ENCODE measurements at regions not wholly inside any gene's neighbourhood (a gene's known extent, or its start where the extent isn't known, plus 50 kb on each side); places are given as distances from the start of the nearest gene placed in this dataset.

- H3K4me1 Mint-ChIP-seq = peaks cover 2% of the 10 kb centered on the region
- H3K27ac Mint-ChIP-seq = no peak overlapping the region
- no peaks in the 10 kb centered on the region for H3K9me3 ChIP-seq (ENCODE audit: control insufficient read depth, low read length, poor library complexity, severe bottlenecking)
- DNase-seq (no peak), ATAC-seq (no peak)
- H3K4me3 Mint-ChIP-seq = no peak overlapping the region
- H3K27me3 Mint-ChIP-seq = peaks cover 13% of the 10 kb centered on the region
- H3K36me3 Mint-ChIP-seq (ENCODE audit: low read depth) = no peaks in the 10 kb centered on the region
These were observed 88.6 kb upstream of the MBNL2 start for GRCh38 chr13:97133554-97133953.

GRCh38 chr13:97133955-97134354 is 88.2 kb upstream of the MBNL2 start:
- Mint-ChIP-seq H3K4me3 (no peak overlapping the region), H3K4me1 (peaks cover 2% of the 10 kb centered on the region), H3K36me3 (ENCODE audit: low read depth) (no peaks in the 10 kb centered on the region), H3K27me3 (peaks cover 15% of the 10 kb centered on the region), H3K27ac (no peak overlapping the region)
- no peak for ATAC-seq
- DNase-seq = no peak
- no peaks in the 10 kb centered on the region for H3K9me3 ChIP-seq (ENCODE audit: control insufficient read depth, low read length, poor library complexity, severe bottlenecking)

- no peak for ATAC-seq
- no peaks in the 10 kb centered on the region for H3K9me3 ChIP-seq (ENCODE audit: control insufficient read depth, low read length, poor library complexity, severe bottlenecking)
- no peak for DNase-seq
- H3K27ac Mint-ChIP-seq = no peak overlapping the region
- peaks cover 10% of the 10 kb centered on the region for H3K27me3 Mint-ChIP-seq
- peaks cover 2% of the 10 kb centered on the region for H3K4me1 Mint-ChIP-seq
- H3K4me3 Mint-ChIP-seq = no peak overlapping the region
- H3K36me3 Mint-ChIP-seq (ENCODE audit: low read depth) = no peaks in the 10 kb centered on the region
These were observed 87.6 kb upstream of the MBNL2 start for GRCh38 chr13:97134364-97135095.

GRCh38 chr13:97135883-97136282 is 86.2 kb upstream of the MBNL2 start:
- Mint-ChIP-seq H3K4me1 (peaks cover 2% of the 10 kb centered on the region), H3K36me3 (ENCODE audit: low read depth) (no peaks in the 10 kb centered on the region), H3K27ac (no peak overlapping the region), H3K4me3 (no peak overlapping the region), H3K27me3 (peaks cover 15% of the 10 kb centered on the region)
- H3K9me3 ChIP-seq (ENCODE audit: control insufficient read depth, low read length, poor library complexity, severe bottlenecking) = no peaks in the 10 kb centered on the region
- no peak for ATAC-seq
- no peak for DNase-seq

GRCh38 chr13:97136418-97136817 is 85.7 kb upstream of the MBNL2 start:
- ATAC-seq = no peak
- Mint-ChIP-seq H3K4me1 (peaks cover 3% of the 10 kb centered on the region), H3K27ac (no peak overlapping the region), H3K4me3 (no peak overlapping the region), H3K27me3 (peaks cover 20% of the 10 kb centered on the region), H3K36me3 (ENCODE audit: low read depth) (no peaks in the 10 kb centered on the region)
- DNase-seq = no peak
- H3K9me3 ChIP-seq (ENCODE audit: control insufficient read depth, low read length, poor library complexity, severe bottlenecking) = no peaks in the 10 kb centered on the region

- no peak for ATAC-seq
- H3K27ac Mint-ChIP-seq = no peak overlapping the region
- no peaks in the 10 kb centered on the region for H3K9me3 ChIP-seq (ENCODE audit: control insufficient read depth, low read length, poor library complexity, severe bottlenecking)
- H3K36me3 Mint-ChIP-seq (ENCODE audit: low read depth) = no peaks in the 10 kb centered on the region
- peaks cover 12% of the 10 kb centered on the region for H3K4me1 Mint-ChIP-seq
- H3K27me3 Mint-ChIP-seq = peaks cover 32% of the 10 kb centered on the region
- no peak overlapping the region for H3K4me3 Mint-ChIP-seq
- no peak for DNase-seq
These were observed 82.4 kb upstream of the MBNL2 start for GRCh38 chr13:97139691-97140090.

- H3K27me3 Mint-ChIP-seq = peaks cover 32% of the 10 kb centered on the region
- H3K27ac Mint-ChIP-seq = no peak overlapping the region
- peaks cover 12% of the 10 kb centered on the region for H3K4me1 Mint-ChIP-seq
- no peaks in the 10 kb centered on the region for H3K9me3 ChIP-seq (ENCODE audit: control insufficient read depth, low read length, poor library complexity, severe bottlenecking)
- ATAC-seq (no peak), DNase-seq (no peak)
- no peak overlapping the region for H3K4me3 Mint-ChIP-seq
- H3K36me3 Mint-ChIP-seq (ENCODE audit: low read depth) = no peaks in the 10 kb centered on the region
These were observed 82.0 kb upstream of the MBNL2 start for GRCh38 chr13:97140131-97140530.

GRCh38 chr13:97140611-97141010 is 81.5 kb upstream of the MBNL2 start:
- Mint-ChIP-seq H3K4me1 (peaks cover 12% of the 10 kb centered on the region), H3K27me3 (peaks cover 32% of the 10 kb centered on the region), H3K27ac (no peak overlapping the region), H3K36me3 (ENCODE audit: low read depth) (no peaks in the 10 kb centered on the region), H3K4me3 (no peak overlapping the region)
- DNase-seq (no peak), ATAC-seq (no peak)
- no peaks in the 10 kb centered on the region for H3K9me3 ChIP-seq (ENCODE audit: control insufficient read depth, low read length, poor library complexity, severe bottlenecking)

GRCh38 chr13:97141097-97141496 is 81.0 kb upstream of the MBNL2 start:
- Mint-ChIP-seq H3K36me3 (ENCODE audit: low read depth) (no peaks in the 10 kb centered on the region), H3K4me1 (peaks cover 10% of the 10 kb centered on the region), H3K27me3 (peaks cover 33% of the 10 kb centered on the region), H3K4me3 (no peak overlapping the region), H3K27ac (no peak overlapping the region)
- ATAC-seq (no peak), DNase-seq (no peak)
- no peaks in the 10 kb centered on the region for H3K9me3 ChIP-seq (ENCODE audit: control insufficient read depth, low read length, poor library complexity, severe bottlenecking)

- H3K27ac Mint-ChIP-seq = no peak overlapping the region
- no peaks in the 10 kb centered on the region for H3K9me3 ChIP-seq (ENCODE audit: control insufficient read depth, low read length, poor library complexity, severe bottlenecking)
- H3K4me1 Mint-ChIP-seq = peaks cover 10% of the 10 kb centered on the region
- peaks cover 38% of the 10 kb centered on the region for H3K27me3 Mint-ChIP-seq
- no peak overlapping the region for H3K4me3 Mint-ChIP-seq
- H3K36me3 Mint-ChIP-seq (ENCODE audit: low read depth) = no peaks in the 10 kb centered on the region
- DNase-seq = no peak
- ATAC-seq = no peak
These were observed 80.5 kb upstream of the MBNL2 start for GRCh38 chr13:97141564-97142005.

- Mint-ChIP-seq H3K27ac (no peak overlapping the region), H3K36me3 (ENCODE audit: low read depth) (no peaks in the 10 kb centered on the region), H3K27me3 (peaks cover 44% of the 10 kb centered on the region)
These were observed 79.7 kb upstream of the MBNL2 start for GRCh38 chr13:97142452-97142851.

GRCh38 chr13:97145057-97145456 is 77.1 kb upstream of the MBNL2 start:
- no peak overlapping the region for H3K4me3 Mint-ChIP-seq
- H3K4me1 Mint-ChIP-seq = peaks cover 10% of the 10 kb centered on the region

More at GRCh38 chr13:97142452-97142851, 79.7 kb upstream of the MBNL2 start:
- no peak for DNase-seq
- H3K9me3 ChIP-seq (ENCODE audit: control insufficient read depth, low read length, poor library complexity, severe bottlenecking) = no peaks in the 10 kb centered on the region
- Mint-ChIP-seq H3K4me3 (peak overlapping the region; percentile 59), H3K4me1 (peaks cover 10% of the 10 kb centered on the region)
- ATAC-seq = no peak

GRCh38 chr13:97148894-97149293 is 73.2 kb upstream of the MBNL2 start:
- H3K9me3 ChIP-seq (ENCODE audit: control insufficient read depth, low read length, poor library complexity, severe bottlenecking) = no peaks in the 10 kb centered on the region
- Mint-ChIP-seq H3K36me3 (ENCODE audit: low read depth) (no peaks in the 10 kb centered on the region), H3K27me3 (peaks cover 37% of the 10 kb centered on the region), H3K4me3 (no peak overlapping the region), H3K4me1 (peaks cover 4% of the 10 kb centered on the region), H3K27ac (no peak overlapping the region)
- no peak for DNase-seq
- no peak for ATAC-seq

More at GRCh38 chr13:97145057-97145456, 77.1 kb upstream of the MBNL2 start:
- no peak overlapping the region for H3K27ac Mint-ChIP-seq
- ATAC-seq = no peak
- H3K9me3 ChIP-seq (ENCODE audit: control insufficient read depth, low read length, poor library complexity, severe bottlenecking) = no peaks in the 10 kb centered on the region
- DNase-seq = no peak
- H3K36me3 Mint-ChIP-seq (ENCODE audit: low read depth) = no peaks in the 10 kb centered on the region
- H3K27me3 Mint-ChIP-seq = peaks cover 54% of the 10 kb centered on the region

GRCh38 chr13:97160421-97160820 is 61.7 kb upstream of the MBNL2 start:
- ATAC-seq (no peak), DNase-seq (no peak)
- H3K9me3 ChIP-seq (ENCODE audit: control insufficient read depth, low read length, poor library complexity, severe bottlenecking) = no peaks in the 10 kb centered on the region
- H3K4me1 Mint-ChIP-seq = no peaks in the 10 kb centered on the region
- H3K27me3 Mint-ChIP-seq = no peaks in the 10 kb centered on the region
- no peak overlapping the region for H3K4me3 Mint-ChIP-seq
- H3K27ac Mint-ChIP-seq = no peak overlapping the region
- no peaks in the 10 kb centered on the region for H3K36me3 Mint-ChIP-seq (ENCODE audit: low read depth)

Data from T-helper 17 cell (primary cell).